ENCODE measurements at regions not wholly inside any gene's neighbourhood (a gene's known extent, or its start where the extent isn't known, plus 50 kb on each side); places are given as distances from the start of the nearest gene placed in this dataset.

DNA sequence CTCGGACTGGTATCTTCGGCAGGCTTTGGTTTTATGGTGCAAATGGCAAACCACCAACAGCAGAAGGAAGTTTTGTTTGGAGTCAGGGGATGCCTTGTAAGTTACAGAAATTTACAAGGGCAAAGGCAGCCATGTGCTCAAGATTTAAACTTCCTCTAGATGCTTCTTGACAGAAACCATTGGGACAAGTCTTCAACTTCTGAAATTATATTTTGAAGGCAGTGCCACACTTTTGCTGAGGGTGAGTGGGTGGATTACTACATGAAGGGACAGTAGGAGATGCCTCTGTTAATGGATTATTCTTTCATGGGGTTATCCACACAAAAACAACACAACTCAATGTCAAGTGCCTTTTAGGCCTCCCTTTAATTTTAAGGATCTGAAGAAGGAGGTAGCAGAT, 97.9 kb downstream of the VAPA start:
- TF ChIP-seq SUZ12 (IDR thresholded peaks at IDR 0.05; ENCODE audit: extremely low read depth, insufficient read depth, insufficient read length) (no peak), ZNF274 (IDR thresholded peaks at IDR 0.05; ENCODE audit: low read depth, low read length) (no peak), YY1 (IDR thresholded peaks at IDR 0.05; ENCODE audit: insufficient read depth, insufficient read length) (no peak)
